NCI-H446 treated with DMSO at 0.1 percent for 48 hours (cell line): ENCODE measurements at regions not wholly inside any gene's neighbourhood (a gene's known extent, or its start where the extent isn't known, plus 50 kb on each side); places are given as distances from the start of the nearest gene placed in this dataset.
"Not testable (repeated sequence)": the region's sequence is repeated elsewhere in the genome, so short reads cannot be mapped to it uniquely, and the experiment has no call there.

Experiments used
- DNase-seq: peaks from one replicate; lab custom pipeline; 2025; lab: John Stamatoyannopoulos, UW

DNA sequence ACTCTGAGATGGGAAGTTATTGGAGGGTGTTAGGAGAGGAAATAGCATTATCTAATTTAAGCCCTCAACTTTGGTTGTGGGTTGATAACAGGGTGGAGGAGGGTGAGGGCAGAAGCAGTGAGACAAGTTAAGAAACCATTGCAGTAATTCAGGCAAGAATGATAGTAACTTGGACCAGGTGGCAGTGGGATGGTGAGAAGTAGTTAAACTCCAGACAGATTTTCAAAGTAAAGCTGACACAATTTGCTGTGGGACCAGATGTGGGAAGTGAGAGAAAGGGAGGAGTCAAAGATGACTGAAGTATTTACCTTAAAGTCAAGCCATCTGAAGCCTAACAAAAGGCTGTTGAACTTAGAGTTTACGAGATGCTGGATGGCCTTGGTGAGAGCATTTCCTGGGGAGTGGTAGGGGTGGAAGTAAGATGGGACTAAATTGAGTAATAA lies 163.2 kb upstream of the KLF7 start:
- no peak for DNase-seq

DNA sequence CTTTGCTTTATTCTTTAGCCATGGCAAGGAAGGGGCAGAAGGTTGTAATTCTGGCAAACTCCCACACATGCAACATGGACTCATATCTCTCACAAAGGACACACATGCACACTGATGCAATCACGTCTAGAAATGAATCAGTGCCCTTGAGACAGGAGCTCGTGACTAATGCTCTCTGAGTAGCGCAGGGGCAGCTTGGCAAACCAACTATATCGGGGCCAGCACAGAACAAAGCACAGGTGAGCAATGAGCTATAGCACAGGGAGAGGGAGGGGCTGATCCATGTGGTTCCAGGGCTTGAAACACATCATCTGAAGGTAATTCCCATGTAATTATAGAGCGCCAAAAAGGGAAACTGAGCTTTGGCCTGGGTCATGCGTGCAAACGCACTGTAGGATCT lies 165.2 kb upstream of the KLF7 start:
- no peak for DNase-seq

DNA sequence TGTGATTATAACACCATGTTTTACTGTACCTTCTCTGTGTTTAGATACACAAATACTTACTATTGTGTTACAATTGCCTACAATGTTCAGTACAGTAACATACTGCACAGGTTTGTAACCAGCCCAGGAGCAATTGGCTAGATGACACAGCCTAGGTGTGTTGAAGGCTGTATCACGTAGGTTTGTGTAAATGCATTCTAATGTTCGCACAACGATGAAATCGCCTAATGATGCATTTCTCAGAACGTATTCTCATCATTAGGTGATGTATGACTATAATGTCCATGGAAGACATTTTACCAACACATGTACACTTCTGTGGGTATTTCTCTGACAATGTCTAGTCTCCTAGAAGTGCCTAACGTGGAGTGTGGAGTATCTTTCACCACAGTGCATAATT lies 165.9 kb upstream of the KLF7 start:
- DNase-seq: no peak

DNA sequence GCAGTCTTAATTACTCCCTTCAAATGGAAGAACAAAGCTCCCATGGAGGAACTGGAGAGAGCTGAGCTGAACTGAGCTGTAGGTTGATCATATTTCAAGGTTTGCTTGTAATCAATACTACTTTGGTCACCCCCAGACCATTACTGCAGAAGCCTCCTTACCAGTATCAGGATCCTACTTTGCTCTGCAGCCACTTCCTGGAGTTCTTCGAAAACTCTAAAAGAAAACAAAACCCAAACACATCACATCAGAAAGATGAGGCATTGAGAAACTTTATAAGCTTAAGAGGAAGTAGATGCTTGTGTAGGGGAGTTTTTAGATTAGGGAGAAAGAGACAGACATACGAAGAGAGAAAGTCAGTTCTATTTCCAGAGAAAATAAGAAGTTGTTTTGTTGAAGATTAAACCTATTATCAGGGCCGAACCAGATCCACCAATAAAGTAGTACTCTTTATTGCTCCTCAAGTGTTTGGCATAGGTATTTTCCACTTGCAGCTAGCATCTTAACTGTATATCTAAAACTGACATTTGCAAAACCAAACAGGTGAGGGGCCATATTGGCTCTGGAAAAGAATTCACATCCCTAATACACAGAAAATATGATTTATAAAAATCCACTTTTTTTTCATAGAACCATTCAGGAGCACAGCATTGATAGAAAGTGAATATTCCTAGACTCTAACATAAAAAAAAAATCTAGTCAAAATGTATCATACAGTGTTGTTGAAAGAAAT lies 166.9 kb upstream of the KLF7 start:
- no peak for DNase-seq

DNA sequence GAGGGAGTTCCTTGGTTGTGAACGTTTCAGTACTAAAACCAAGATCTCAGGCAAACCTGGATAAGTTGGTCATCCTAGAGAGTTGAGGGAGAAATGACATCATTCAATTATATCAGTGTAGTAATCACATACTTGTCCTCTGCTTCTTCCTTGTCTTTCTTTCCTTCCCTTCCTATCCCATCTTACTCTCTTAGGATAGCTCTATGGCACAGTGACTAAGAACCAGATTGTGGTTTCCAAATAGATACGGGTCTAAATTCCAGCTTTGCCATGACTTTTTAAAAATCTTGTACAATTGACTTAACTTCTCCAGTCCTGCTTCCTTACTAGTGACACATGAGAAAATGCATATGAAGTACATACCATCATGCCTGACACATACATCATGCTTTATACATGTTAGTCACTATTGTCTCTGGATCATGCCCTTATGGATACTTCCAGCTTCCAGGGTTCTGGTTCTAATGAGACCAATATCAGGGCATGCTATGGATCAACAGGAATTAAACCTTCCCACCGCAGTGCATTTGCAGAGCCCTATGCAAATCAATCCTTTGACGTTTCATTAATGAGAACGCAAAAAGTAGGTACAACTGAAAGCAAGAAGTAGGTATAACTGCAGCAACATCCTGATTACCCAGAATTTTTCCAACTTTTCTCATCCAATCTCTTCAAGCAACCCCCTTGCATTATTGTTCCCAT lies 168.0 kb upstream of the KLF7 start:
- no peak for DNase-seq

DNA sequence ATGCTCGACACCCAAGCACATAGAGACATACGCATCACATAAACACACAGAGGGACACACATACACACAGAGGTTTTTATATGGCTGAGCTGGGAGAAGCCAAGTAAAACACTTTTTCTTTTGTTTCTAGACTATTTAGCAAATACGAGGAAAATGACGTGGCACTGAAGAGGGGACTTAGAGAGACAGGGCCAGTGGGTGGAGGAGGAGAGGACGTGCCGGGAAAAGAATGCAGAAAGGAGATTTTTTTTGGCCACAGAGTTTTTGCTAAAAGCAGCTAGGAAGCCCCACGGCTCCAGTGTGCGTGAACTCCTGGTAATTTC lies 168.5 kb upstream of the KLF7 start:
- no peak for DNase-seq

DNA sequence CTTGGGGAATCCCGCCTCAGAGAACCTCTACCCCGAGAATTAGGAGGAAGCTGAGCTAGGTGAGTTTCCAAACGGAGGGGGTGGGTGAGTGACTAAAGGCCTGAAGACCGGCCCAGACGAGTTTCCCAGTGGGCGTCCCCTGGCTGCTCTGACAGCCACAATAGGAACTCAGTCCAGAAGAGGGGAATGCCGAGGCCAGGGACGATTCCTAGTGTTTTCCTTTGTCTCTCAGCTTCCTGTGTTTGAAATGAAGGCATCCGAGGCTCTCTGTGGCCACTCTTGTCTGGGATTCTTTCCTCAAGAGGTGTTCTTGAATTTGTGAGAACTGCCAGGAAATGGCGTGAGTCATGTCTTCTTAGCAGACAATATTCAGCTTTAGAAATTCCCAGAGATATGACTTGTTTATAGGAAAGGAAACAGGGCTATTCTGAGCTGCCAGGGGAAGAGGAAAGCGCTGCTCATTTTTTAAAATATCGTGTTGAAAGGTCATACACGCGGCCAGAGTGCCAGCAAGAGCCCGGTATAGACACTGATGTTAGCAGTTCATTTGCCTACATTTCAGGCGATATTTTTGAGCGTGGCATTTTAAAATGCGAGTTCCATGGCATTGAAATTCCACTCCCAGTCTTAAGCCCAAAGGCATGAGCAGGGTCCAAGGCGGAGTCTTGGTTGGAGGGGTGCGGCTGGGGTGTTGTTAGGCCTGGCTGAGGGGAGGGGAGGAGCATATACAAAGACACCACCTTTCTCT lies 169.1 kb upstream of the KLF7 start:
- DNase-seq: no peak

DNA sequence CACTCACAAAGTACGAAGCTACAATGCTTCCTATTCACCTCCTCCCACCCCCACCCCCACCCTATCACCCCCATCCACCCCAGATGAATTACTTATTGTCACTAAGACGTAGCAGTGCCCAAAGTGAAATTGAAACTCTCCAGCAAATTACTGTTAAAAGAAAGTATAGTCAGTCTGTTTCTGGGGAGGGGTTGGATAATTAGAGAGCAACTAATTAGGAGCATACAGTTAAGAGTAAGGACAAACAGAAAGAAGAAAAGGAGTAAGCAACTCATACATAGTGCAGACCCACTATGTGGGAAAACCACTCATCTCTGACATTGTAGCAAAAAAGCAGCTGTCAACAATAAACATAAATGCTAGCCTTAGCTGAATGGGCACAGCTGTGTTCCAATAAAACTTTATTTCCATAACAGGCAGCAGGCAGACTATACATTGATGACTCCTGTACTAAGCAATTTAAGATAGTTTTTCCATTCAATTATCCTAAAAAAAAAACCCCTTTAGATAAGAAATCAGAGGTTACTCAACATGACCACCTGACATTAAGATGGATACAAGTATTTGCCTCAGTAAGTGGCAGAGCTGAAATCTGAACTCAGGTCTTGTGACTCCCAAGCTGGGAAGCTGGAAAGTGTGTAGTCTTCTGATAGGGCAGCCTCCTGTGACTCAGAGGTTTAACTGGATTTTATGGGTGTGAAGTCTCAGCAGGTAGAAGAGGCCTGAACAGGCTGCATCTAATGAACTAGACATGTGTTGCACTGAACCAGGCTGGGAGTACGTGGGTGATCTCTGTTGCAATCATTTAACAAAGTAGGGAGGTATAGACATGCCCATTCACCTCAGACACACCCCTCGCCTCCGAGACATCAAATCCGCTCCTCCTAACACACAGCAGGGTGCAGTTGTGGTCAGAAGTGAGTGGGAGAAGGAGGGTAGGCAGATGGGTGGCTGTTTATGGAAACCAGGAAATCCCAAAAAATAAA lies 171.8 kb upstream of the KLF7 start:
- DNase-seq: no peak

DNA sequence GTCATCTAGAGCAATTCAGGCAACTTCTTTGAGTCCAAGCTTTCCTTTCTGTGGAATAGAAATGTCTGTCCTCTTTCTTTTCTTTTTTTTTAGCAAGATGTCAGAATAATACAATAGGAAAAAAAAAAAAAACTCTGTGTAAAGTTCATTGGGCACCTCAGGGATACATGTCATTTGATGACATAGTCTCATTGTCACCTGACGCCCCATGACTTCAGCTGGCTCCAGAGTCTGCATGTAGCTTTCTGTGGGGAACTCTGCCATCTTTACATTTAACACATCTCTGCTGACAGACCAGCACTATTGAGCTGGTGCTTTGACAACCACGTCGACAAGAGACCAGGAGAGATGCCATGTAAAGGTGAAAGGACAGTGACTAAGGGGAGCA lies 172.5 kb upstream of the KLF7 start:
- no peak for DNase-seq

DNA sequence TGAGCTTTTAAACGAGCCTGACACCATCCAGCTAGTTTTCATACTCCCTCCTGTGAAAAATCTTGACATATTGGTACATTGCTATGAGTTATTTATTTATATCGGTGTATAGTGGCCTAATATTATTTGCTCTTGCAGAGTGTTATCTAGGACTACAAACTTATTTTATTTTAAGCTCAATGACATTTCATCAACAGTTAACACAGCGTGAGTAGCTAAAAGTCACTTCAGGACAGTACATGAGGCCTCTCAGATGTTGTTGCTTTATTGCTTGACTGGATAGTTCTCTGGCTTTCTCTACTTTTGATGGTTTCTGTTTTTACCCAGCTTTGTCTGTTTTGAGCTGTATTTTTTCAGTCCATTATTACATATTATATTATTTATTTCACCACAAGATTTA lies 172.9 kb upstream of the KLF7 start:
- DNase-seq: no peak

DNA sequence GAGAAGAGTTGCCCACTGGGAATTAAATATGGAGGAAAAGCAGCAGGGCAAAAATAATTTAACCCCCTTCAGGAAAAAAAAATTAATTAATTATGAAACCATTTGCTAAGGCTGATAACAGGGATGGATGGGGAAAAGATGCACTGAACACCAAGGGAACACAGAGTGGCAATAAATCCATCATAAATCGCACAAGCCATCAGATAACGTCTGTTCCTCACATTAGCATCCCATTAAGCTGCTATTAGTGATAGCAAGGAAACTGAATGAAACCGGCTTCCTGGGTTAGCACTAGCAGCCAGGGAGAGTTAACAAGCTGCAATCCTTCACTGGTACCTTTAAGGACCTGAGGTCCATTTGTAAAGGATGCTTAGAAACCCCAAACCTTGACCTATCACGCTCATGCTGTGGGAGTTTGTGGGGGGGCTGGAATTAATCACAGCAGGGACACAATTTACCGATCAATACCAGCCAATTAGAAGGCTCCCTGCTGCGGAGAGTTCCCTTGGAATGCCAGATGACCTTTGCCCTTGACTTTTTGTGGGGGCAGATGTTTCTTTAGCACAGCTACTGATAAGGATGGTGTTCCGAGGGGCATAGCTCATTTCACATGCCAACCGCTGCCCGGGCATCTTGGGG lies 175.5 kb upstream of the KLF7 start:
- DNase-seq: no peak

DNA sequence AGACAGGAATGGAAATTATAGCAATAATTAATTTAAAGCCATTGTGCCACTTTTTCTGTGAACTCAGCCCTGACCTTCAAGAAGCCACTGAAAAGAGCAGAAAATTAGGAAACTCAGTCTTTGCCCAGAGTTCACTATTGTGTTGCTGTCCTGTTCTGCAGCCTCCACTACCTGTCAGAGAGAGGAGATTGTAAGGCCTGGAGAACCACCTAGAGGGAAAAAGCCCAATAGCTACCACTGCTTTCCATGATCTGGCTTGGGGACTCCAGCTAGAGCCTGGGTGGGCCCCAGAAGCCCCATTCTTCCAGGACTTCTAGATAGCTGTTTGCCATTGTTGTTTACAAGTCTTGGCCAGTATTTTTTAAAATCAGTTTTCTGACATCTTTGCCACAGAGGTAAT lies 176.1 kb upstream of the KLF7 start:
- DNase-seq: no peak

DNA sequence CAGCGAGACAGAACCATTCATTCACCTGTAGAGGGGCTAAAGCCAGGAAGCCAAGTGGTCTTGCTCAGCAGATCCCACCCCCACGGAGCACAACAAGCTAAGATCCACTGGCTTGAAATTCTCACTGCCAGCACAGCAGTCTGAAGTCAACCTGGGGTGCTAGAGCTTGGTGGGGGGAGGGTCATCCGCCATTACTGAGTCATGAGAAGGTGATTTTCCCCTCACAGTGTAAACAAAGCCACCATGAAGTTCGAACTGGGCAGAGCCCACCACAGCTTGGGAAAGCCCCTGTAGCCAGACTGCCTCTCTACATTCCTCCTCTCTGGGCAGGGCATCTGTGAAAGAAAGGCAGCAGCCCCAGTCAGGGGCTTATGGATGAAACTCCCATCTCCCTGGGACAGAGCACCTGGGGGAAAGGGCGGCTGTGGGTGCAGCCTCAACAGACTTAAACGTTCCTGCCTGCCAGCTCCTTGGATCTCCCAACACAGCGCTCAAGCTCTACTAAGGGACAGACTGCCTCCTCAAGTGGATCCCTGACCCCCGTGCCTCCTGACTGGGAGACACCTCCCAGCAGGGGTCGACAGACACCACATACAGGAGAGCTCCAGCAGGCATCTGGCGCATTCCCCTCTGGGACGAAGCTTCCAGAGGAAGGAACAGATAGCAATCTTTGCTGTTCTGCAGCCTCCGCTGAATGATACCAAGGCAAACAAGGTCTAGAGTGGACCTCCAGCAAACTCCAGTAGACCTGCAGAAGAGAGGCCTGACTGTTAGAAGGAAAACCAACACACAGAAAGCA lies 179.0 kb upstream of the KLF7 start:
- not testable (repeated sequence) for DNase-seq

DNA sequence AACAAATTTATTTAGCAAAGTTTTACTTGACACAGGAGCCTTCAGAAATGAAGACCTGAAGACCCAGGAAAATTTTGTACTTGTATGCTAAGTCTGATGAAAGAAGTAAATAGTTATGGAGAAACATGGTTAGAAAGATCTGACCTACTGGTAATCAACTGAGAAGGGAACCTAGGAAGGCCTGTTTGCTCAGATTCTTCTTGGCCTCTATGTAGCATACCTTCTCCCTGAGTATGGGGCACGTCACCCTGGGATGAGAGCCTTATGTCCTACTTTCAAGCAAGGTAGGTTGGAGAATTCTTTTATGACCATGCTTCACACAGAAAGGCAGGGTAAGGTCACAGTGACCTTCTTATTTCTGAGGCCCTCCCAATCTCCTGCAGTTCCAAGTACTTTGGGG lies 178.6 kb upstream of the CREB1 start:
- no peak for DNase-seq

DNA sequence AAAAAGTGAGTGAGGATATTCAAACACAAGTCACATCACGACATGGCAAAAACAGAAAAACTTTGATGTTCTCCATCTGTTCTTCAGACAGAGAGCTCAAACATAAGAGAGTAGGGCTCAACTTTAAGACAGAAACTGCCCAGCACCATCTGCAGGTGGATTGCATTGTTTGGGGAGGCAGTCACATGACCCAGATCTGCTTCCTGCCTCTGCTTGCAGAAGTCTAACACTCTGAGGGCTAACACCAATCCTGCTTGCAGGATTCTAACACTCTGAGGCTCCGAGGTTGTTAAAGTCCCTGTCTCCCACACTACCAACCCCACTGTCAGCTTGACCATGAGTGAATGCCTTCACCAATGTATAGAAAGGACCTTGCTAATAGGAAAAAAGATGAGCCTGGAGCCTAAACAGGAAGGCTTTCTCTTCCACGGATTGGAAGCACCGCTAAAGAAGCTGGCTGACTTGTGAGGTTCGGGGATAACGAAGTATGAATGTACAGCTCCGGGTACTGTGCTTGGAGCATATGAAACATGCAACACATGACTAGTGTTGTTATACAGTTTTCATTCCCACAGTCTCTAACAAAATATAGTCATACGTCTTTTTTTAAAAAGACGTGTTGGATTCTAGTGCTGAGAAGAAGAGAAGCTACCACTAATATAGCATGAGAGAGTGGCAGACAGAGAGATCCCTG lies 176.6 kb upstream of the CREB1 start:
- DNase-seq: no peak

DNA sequence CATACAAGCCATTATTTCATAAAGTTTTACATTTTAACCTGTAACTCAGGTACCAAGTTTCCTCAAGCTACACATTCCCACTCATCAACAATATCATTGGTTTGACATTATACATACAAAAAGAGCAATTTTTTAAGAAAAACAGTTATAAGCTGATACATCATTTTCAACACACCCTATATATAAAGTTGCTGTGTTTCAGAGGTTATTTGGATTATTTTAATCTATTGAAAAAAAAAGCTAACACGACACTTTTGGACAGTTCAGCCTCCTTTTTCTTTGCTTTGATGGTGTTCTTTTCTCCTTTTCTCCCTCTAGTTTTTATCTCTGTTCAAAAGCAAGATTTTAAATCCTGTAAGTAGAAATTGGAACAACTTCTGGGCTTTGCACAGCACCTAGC lies 175.9 kb upstream of the CREB1 start:
- DNase-seq: no peak

DNA sequence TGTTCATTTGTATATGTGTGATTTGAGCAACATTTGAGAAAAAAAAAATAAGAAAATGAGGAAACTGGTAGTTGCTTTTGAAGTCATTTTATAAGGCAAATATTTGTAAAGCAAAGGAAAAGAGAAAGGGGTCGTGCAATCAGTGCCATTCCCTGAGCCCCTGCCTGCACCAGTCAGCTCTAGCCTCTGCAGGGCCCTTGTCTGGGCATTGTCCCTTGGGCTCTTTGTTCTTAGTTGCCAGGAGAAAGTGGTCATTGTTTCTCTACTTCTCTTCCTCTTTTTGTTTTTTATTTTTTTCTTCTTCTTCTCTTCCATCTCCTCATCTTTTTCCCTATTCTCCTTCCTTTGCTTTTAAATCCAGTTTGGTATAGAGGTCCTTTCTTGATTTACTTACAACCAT lies 175.3 kb upstream of the CREB1 start:
- DNase-seq: no peak

DNA sequence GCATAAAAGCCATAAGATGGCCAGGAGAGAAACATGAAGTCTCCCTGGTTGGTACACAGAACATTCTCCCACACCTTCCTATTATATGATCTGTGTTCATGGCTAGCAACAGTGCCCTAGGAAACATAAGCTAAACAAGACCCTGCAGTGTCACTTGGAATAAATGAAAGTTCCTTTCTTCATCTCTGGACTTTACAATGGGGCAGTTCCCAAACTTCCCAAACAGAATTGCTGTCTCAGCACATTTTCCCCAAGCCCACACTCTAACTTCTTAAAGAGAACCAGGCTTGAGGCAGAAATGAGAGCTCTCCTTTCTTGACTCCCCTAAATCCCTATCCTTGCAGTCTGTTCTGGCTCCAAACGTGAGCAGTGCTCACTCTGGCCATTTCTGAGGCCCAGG lies 173.2 kb upstream of the CREB1 start:
- DNase-seq: no peak

DNA sequence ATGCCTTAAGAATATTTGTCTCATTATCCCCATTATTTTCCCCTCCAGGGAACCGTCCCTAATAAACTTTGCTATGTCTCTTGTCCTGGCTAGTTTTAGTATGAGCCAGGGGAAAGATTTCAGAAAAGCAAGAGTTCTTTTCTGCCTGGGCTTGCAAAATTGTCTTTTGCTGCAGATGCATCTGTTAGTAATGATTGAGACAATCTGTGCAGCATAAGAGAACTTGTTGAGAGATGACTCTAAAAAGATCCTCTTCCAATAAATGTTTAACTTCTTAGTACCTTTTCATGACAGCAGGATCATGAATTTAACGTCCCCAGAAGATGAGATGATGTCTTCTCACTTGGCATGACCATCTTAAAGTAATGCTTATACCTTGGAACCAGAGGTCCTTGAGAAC lies 172.5 kb upstream of the CREB1 start:
- DNase-seq: no peak

DNA sequence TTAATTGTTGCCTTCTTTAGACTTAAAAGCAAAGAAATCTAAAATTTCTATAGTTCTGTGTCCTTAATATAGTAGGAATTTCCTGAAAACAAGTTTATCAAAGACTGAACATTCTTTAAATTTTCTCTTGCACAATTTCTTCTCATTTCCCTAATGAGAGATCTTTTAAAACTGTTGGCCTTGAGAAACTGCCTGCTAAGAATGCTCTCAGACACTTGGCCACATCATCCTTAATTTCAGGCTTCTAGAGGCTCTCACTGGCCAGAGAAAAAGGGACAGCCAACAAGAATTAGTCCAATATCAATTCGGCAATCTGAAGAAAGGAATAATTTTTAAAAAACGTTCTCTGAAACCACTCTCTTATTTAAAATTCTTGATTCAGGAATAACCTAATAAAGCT lies 167.0 kb upstream of the CREB1 start:
- no peak for DNase-seq
